H1 (cell line): ENCODE measurements at regions not wholly inside any gene's neighbourhood (a gene's known extent, or its start where the extent isn't known, plus 50 kb on each side); places are given as distances from the start of the nearest gene placed in this dataset.

Experiments used
- CTCF ChIA-PET: fragments of 300-600 bp; sonication (Branson Sonifier 250); formaldehyde crosslinking; loops from one replicate; lab custom pipeline; 2021; ENCODE audit not compliant: partially characterized antibody; lab: Charles Lee
- POLR2A ChIA-PET: fragments of 300-600 bp; sonication (Branson Sonifier 250); formaldehyde crosslinking; loops from one replicate; lab custom pipeline; 2021; ENCODE audit warnings: inconsistent platforms; ENCODE audit not compliant: partially characterized antibody; lab: Charles Lee
- DNase-seq, 2 experiments: peaks; one replicate each; pipeline versions ENCODE4 v3.0.0 to v3.0.0-alpha.2; 2010 to 2022; ENCODE audit warnings: low spot score in 2 of 2, low read depth in 1 of 2, mixed read lengths in 1 of 2
- FAIRE-seq: peaks from 2 replicates; lab custom pipeline; 2011; peaks lifted over from hg19 to GRCh38; lab: Jason Lieb, UNC
- H2AFZ ChIP-seq: 2 replicates; pipeline ENCODE4 v1.8.1; 2012; ENCODE audit warnings: low read length, inconsistent platforms
- H2AK5ac ChIP-seq: 2 replicates; pipeline ENCODE4 v1.6.1; 2013; ENCODE audit warnings: low read depth, low read length
- H2BK120ac ChIP-seq: replicated peaks from 2 replicates; pipeline ENCODE3; 2013; ENCODE audit warnings: low read depth, low read length, inconsistent platforms
- H2BK12ac ChIP-seq: 2 replicates; pipeline ENCODE4 v1.6.1; 2013; ENCODE audit warnings: low read depth, low read length
- H2BK15ac ChIP-seq: 2 replicates; pipeline ENCODE4 v1.6.1; 2013; ENCODE audit warnings: low read length
- H2BK20ac ChIP-seq: 2 replicates; pipeline ENCODE4 v1.6.1; 2013; ENCODE audit warnings: low read length
- H2BK5ac ChIP-seq: 2 replicates; pipeline ENCODE4 v1.6.1; 2013; ENCODE audit warnings: low read depth, low read length
- H3K14ac ChIP-seq: 2 replicates; pipeline ENCODE4 v1.6.1; 2013; ENCODE audit warnings: inconsistent platforms; ENCODE audit not compliant: insufficient read length
- H3K18ac ChIP-seq: 2 replicates; pipeline ENCODE4 v1.6.1; 2013; ENCODE audit warnings: low read length; ENCODE audit errors: extremely low read depth
- H3K23ac ChIP-seq: 2 replicates; pipeline ENCODE4 v1.6.1; 2013; ENCODE audit warnings: inconsistent platforms; ENCODE audit not compliant: insufficient read length
- H3K23me2 ChIP-seq: 2 replicates; pipeline ENCODE4 v1.6.1; 2013; ENCODE audit warnings: low read depth, low read length
- H3K27ac ChIP-seq: 2 replicates; pipeline ENCODE4 v1.6.1; 2011; ENCODE audit warnings: low read depth, low read length, inconsistent platforms
- H3K27me3 ChIP-seq, 4 experiments: replicated peaks in 1 of 4; 1 replicate in 1 of 4; 2 replicates in 3 of 4; pipeline versions ENCODE4 v1.6.1 to v1.8.1; 2011 to 2013; ENCODE audit warnings: low read length in 3 of 4, mild to moderate bottlenecking in 3 of 4, inconsistent platforms in 2 of 4, mixed read lengths in 2 of 4, moderate library complexity in 1 of 4; ENCODE audit not compliant: control insufficient read depth in 3 of 4, insufficient read depth in 3 of 4; ENCODE audit errors: extremely low read depth in 1 of 4
- H3K36me3 ChIP-seq, 4 experiments: 2 replicates each; pipeline versions ENCODE4 v1.6.1 to v1.8.1; 2011 to 2013; ENCODE audit warnings: mild to moderate bottlenecking in 4 of 4, low read length in 3 of 4, moderate library complexity in 2 of 4, control low read depth in 1 of 4, inconsistent platforms in 1 of 4; ENCODE audit not compliant: insufficient read depth in 4 of 4, control insufficient read depth in 2 of 4
- H3K4ac ChIP-seq: replicated peaks from 2 replicates; pipeline ENCODE3; 2013; ENCODE audit warnings: low read length, low read depth, mixed read lengths, inconsistent platforms; ENCODE audit not compliant: insufficient read length
- H3K4me1 ChIP-seq, 4 experiments: replicated peaks in 1 of 4; 1 replicate in 1 of 4; 2 replicates in 3 of 4; pipeline versions ENCODE4 v1.6.1 to v1.8.1; 2011 to 2013; ENCODE audit warnings: low read length in 3 of 4, inconsistent platforms in 2 of 4, mixed read lengths in 1 of 4; ENCODE audit not compliant: insufficient read depth in 4 of 4, control insufficient read depth in 3 of 4
- H3K4me2 ChIP-seq, 2 experiments: 2 replicates each; pipeline versions ENCODE4 v1.6.1 to v1.8.1; 2011 to 2013; ENCODE audit warnings: low read depth in 2 of 2, low read length in 2 of 2, control low read depth in 1 of 2, inconsistent platforms in 1 of 2, mild to moderate bottlenecking in 1 of 2; ENCODE audit not compliant: insufficient read depth in 1 of 2
- H3K4me3 ChIP-seq, 4 experiments: fragments of 200-600, 300-600 bp in 1 of 4; sonication (generic), shearing (Covaris generic), sonication (Bioruptor Twin) in 1 of 4; 2 replicates each; pipeline versions ENCODE4 v1.5.1 to v1.8.1; 2011 to 2016; ENCODE audit warnings: low read length in 4 of 4, low read depth in 3 of 4, control low read depth in 2 of 4, inconsistent platforms in 2 of 4, mild to moderate bottlenecking in 2 of 4, mixed read lengths in 1 of 4, moderate library complexity in 1 of 4; ENCODE audit not compliant: insufficient read depth in 2 of 4; ENCODE audit errors: extremely low read depth in 1 of 4
- H3K56ac ChIP-seq: replicated peaks from 2 replicates; pipeline ENCODE3; 2013; ENCODE audit warnings: low read depth, mild to moderate bottlenecking, mixed read lengths, low read length, inconsistent platforms; ENCODE audit not compliant: insufficient read length
- H3K79me1 ChIP-seq: 2 replicates; pipeline ENCODE4 v1.6.1; 2013; ENCODE audit warnings: low read depth, low read length, control low read depth
- H3K79me2 ChIP-seq, 2 experiments: 2 replicates each; pipeline versions ENCODE4 v1.6.1 to v1.8.1; 2012 to 2013; ENCODE audit warnings: low read length in 2 of 2, mild to moderate bottlenecking in 2 of 2, inconsistent platforms in 1 of 2; ENCODE audit not compliant: insufficient read depth in 2 of 2, control insufficient read depth in 1 of 2
- H3K9ac ChIP-seq, 4 experiments: replicated peaks in 1 of 4; 1 replicate in 1 of 4; 2 replicates in 3 of 4; pipeline versions ENCODE4 v1.6.1 to v1.8.1; 2011 to 2013; ENCODE audit warnings: low read depth in 3 of 4, low read length in 3 of 4, control low read depth in 2 of 4, mild to moderate bottlenecking in 2 of 4, moderate library complexity in 2 of 4, inconsistent platforms in 1 of 4; ENCODE audit errors: extremely low read depth in 1 of 4
- H3K9me3 ChIP-seq, 2 experiments: 2 replicates each; pipeline versions ENCODE4 v1.6.1 to v1.8.1; 2012 to 2013; ENCODE audit warnings: mild to moderate bottlenecking in 2 of 2, moderate library complexity in 2 of 2, control low read depth in 1 of 2, inconsistent platforms in 1 of 2, low read depth in 1 of 2, low read length in 1 of 2, mixed read lengths in 1 of 2; ENCODE audit not compliant: insufficient read depth in 2 of 2
- H4K20me1 ChIP-seq, 2 experiments: replicated peaks in 1 of 2; 2 replicates each; pipeline versions ENCODE3 to v1.8.1; 2011 to 2013; ENCODE audit warnings: inconsistent platforms in 2 of 2, low read length in 2 of 2, mild to moderate bottlenecking in 1 of 2; ENCODE audit not compliant: insufficient read depth in 2 of 2, control insufficient read depth in 1 of 2
- H4K5ac ChIP-seq: 2 replicates; pipeline ENCODE4 v1.6.1; 2013; ENCODE audit warnings: low read length, low read depth, mixed read lengths, inconsistent platforms; ENCODE audit not compliant: insufficient read length
- H4K8ac ChIP-seq: 2 replicates; pipeline ENCODE4 v1.8.0; 2013; ENCODE audit warnings: mild to moderate bottlenecking, moderate library complexity, low read length, inconsistent platforms; ENCODE audit not compliant: insufficient read depth; ENCODE audit errors: extremely low read depth
- H4K91ac ChIP-seq: replicated peaks from 2 replicates; pipeline ENCODE3; 2013; ENCODE audit warnings: low read length, mixed read lengths, inconsistent platforms; ENCODE audit not compliant: insufficient read length
- CEBPB ChIP-seq: IDR thresholded peaks from 2 replicates; pipeline ENCODE4 v1.6.1; 2012; ENCODE audit warnings: low read depth, low read length
- HDAC2 ChIP-seq, 2 experiments: fragments of 300-600 bp in 1 of 2; sonication (generic) in 1 of 2; IDR thresholded peaks; 2 replicates each; pipeline ENCODE4 v1.6.1; 2011 to 2012; ENCODE audit warnings: low read depth in 2 of 2, low read length in 2 of 2, mild to moderate bottlenecking in 2 of 2, moderate library complexity in 2 of 2, borderline replicate concordance in 1 of 2, inconsistent platforms in 1 of 2
- MAFK ChIP-seq: IDR thresholded peaks from 2 replicates; pipeline ENCODE4 v1.6.1; 2012; ENCODE audit warnings: low read depth, mild to moderate bottlenecking, improper control_type of control experiment, low read length
- PHF8 ChIP-seq: fragments of 200-600 bp; sonication (generic); conservative IDR thresholded peaks from 2 replicates; pipeline ENCODE4 v1.7.1; 2012; ENCODE audit warnings: low read depth, mild to moderate bottlenecking, inconsistent platforms, low read length, moderate library complexity
- RXRA ChIP-seq: IDR thresholded peaks from 2 replicates; pipeline ENCODE4 v1.6.1; 2011; ENCODE audit warnings: low read depth, mild to moderate bottlenecking, low read length, moderate library complexity; ENCODE audit not compliant: insufficient read depth
- SIRT6 ChIP-seq: IDR thresholded peaks from one replicate; pipeline ENCODE4 v1.7.1; 2012; ENCODE audit warnings: low read length, inconsistent platforms
- TAF1 ChIP-seq: IDR thresholded peaks from 2 replicates; pipeline ENCODE4 v1.6.1; 2011; ENCODE audit warnings: mild to moderate bottlenecking, low read depth, low read length
- TBP ChIP-seq: IDR thresholded peaks from 2 replicates; pipeline ENCODE4 v1.6.1; 2011; ENCODE audit warnings: low read depth, low read length, improper control_type of control experiment
- WGBS, 2 experiments: shearing (Covaris generic) in 1 of 2; methylation state at CpG; one replicate each; pipeline versions ENCODE4 v1.1.6 to v1.1.7; 2013 to 2015; ENCODE audit warnings: low lambda C conversion rate in 2 of 2, mixed read lengths in 2 of 2, inconsistent platforms in 1 of 2, low coverage in 1 of 2, missing lambda C conversion rate in 1 of 2; ENCODE audit not compliant: insufficient replicate concordance in 2 of 2, insufficient coverage in 1 of 2, insufficient read length in 1 of 2; ENCODE audit errors: extremely low coverage in 1 of 2, missing lambda C conversion rate in 1 of 2; 5-methylcytosine and 5-hydroxymethylcytosine counted together
- TF ChIP-seq, protein P1 (sequence below), 3 experiments: IDR thresholded peaks; 1 replicate in 2 of 3; 2 replicates in 1 of 3; pipeline versions ENCODE4 v1.5.1 to v1.6.1; 2011; ENCODE audit warnings: low read length in 3 of 3, mild to moderate bottlenecking in 3 of 3, inconsistent platforms in 2 of 3, low read depth in 1 of 3, moderate library complexity in 1 of 3; ENCODE audit not compliant: insufficient read depth in 1 of 3; ENCODE audit errors: control extremely low read depth in 1 of 3
- TF ChIP-seq, protein P2 (sequence below): IDR thresholded peaks from 2 replicates; pipeline ENCODE4 v1.6.1; 2011; ENCODE audit warnings: low read depth, mild to moderate bottlenecking, low read length; ENCODE audit not compliant: insufficient read depth

DNA sequence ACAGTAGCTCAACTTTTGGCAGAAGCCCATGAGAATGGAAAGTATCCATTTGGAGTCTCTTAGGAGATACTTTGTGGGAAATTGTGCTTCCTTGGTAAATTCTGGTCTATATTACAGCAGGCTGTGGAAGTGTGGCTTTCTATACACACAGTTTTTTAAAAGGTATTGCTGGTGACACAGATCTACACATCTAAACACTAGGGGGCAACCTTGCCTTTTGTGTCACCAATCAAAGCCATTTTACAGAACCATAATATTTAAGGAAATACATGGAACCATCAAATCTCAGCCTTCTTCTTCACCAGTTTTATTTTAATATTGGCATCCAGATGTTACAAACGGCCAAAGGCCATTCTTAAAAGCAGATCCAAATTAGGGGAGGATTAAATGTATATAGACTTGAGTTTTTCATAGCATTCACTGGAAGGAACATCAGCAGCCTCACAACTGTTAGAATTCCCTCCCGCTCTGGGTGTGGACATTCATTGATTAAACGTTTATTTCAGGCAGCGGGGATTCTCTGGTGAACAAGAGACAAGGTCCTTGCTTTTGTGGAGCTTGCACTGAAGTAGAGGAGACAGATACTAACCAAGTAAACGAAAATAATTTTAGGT, 132.4 kb upstream of the EPB41L4A start:
- no peak overlapping the region for H4K5ac ChIP-seq
- no peaks in the 10 kb centered on the region for H3K27me3 ChIP-seq
- no peak overlapping the region for H2BK12ac ChIP-seq
- H3K36me3 ChIP-seq = no peaks in the 10 kb centered on the region
- H3K4me2 ChIP-seq = no peak overlapping the region
- H3K4me3 ChIP-seq = no peak overlapping the region
- no peak overlapping the region for H4K91ac ChIP-seq
- DNase-seq = no peak
- FAIRE-seq = peak; percentile 68
- H2AFZ ChIP-seq = 0 out of 2 replicates have a peak overlapping the region, but pooled peaks have one; percentile 38
- no peaks in the 10 kb centered on the region for H3K79me1 ChIP-seq
- WGBS, 2 experiments = 55% methylated on average over 5 of the region's 5 CpGs; no CpG with 5 or more reads in 1 of the 2 experiments
- H3K56ac ChIP-seq = no peak overlapping the region
- H3K23ac ChIP-seq = no peak overlapping the region
- no peaks in the 10 kb centered on the region for H4K20me1 ChIP-seq
- H4K8ac ChIP-seq = no peak overlapping the region
- CTCF ChIA-PET = interaction anchor here (0.6 to 13.1 kb wide), 44 partner anchors 8 to 686 kb away, joined by 3 to 126 read pairs (median 4); partner anchors contain the start of gene APC
- no peak overlapping the region for H2BK120ac ChIP-seq
- H2BK5ac ChIP-seq = no peak overlapping the region
- no peaks in the 10 kb centered on the region for H3K4me1 ChIP-seq
- no peak overlapping the region for H3K4ac ChIP-seq
- no peak overlapping the region for H3K27ac ChIP-seq
- H2BK20ac ChIP-seq = no peak overlapping the region
- no peaks in the 10 kb centered on the region for H3K79me2 ChIP-seq
- POLR2A ChIA-PET = no interaction called here
- no peak overlapping the region for H3K14ac ChIP-seq
- H2AK5ac ChIP-seq = no peak overlapping the region
- H3K23me2 ChIP-seq = no peaks in the 10 kb centered on the region
- no peak overlapping the region for H3K9ac ChIP-seq
- H3K18ac ChIP-seq = no peak overlapping the region; the same call in 1 of the 2 replicates
- no peak overlapping the region for H2BK15ac ChIP-seq
- H3K9me3 ChIP-seq = no peaks in the 10 kb centered on the region
- TF ChIP-seq SIRT6 (no peak), CEBPB (no peak), TBP (no peak), HDAC2 (IDR thresholded peaks at IDR 0.05; ENCODE audit: borderline replicate concordance in 1 of 2, low read depth in 2 of 2, low read length in 2 of 2) (no peak), PHF8 (no peak), RXRA (no peak), MAFK (no peak), TAF1 (no peak)
- TF ChIP-seq, protein P1, sequence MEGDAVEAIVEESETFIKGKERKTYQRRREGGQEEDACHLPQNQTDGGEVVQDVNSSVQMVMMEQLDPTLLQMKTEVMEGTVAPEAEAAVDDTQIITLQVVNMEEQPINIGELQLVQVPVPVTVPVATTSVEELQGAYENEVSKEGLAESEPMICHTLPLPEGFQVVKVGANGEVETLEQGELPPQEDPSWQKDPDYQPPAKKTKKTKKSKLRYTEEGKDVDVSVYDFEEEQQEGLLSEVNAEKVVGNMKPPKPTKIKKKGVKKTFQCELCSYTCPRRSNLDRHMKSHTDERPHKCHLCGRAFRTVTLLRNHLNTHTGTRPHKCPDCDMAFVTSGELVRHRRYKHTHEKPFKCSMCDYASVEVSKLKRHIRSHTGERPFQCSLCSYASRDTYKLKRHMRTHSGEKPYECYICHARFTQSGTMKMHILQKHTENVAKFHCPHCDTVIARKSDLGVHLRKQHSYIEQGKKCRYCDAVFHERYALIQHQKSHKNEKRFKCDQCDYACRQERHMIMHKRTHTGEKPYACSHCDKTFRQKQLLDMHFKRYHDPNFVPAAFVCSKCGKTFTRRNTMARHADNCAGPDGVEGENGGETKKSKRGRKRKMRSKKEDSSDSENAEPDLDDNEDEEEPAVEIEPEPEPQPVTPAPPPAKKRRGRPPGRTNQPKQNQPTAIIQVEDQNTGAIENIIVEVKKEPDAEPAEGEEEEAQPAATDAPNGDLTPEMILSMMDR (IDR thresholded peaks at IDR 0.05; ENCODE audit: control extremely low read depth in 1 of 3, insufficient read depth in 1 of 3, low read depth in 1 of 3, low read length in 3 of 3) = peak in 2 of 3 experiments; percentile 61 to 63; a peak in 2 of 4 replicates
- TF ChIP-seq, protein P2, sequence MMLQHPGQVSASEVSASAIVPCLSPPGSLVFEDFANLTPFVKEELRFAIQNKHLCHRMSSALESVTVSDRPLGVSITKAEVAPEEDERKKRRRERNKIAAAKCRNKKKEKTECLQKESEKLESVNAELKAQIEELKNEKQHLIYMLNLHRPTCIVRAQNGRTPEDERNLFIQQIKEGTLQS = no peak
